Thoracic aorta (tissue), 2 donors: ENCODE measurements at regions not wholly inside any gene's neighbourhood (a gene's known extent, or its start where the extent isn't known, plus 50 kb on each side); places are given as distances from the start of the nearest gene placed in this dataset.

Source experiments
- ATAC-seq: fragments of 150-250 bp; one replicate; pipeline ENCODE4 v1.8.0; 2017; ENCODE audit warnings: low read depth; ENCODE audit not compliant: insufficient number of reproducible peaks, low FRiP score
- DNase-seq: peaks from one replicate; pipeline ENCODE4 v3.0.0-alpha.2; 2020; ENCODE audit warnings: low spot score
- H3K27ac ChIP-seq, 2 donors: fragments of 200-600 bp; sonication (generic); 1 replicate in 1 of 2; 2 replicates in 1 of 2; pipeline ENCODE4 v1.5.1; 2016; ENCODE audit warnings: mild to moderate bottlenecking in 2 of 2, moderate library complexity in 2 of 2
- H3K27me3 ChIP-seq: fragments of 200-600 bp; sonication (generic); replicated peaks from 2 replicates; pipeline ENCODE4 v1.6.0; 2016; ENCODE audit warnings: mild to moderate bottlenecking; ENCODE audit not compliant: insufficient read depth
- H3K36me3 ChIP-seq: fragments of 200-600 bp; sonication (generic); one replicate; pipeline ENCODE4 v1.5.1; 2016
- H3K4me1 ChIP-seq, 2 donors: fragments of 200-600 bp; sonication (generic); 1 replicate in 1 of 2; 2 replicates in 1 of 2; pipeline versions ENCODE4 v1.5.1 to v1.6.0; 2016; ENCODE audit warnings: low read depth in 2 of 2, mild to moderate bottlenecking in 1 of 2; ENCODE audit not compliant: control insufficient read depth in 1 of 2
- H3K4me3 ChIP-seq: fragments of 200-600 bp; sonication (generic); 2 replicates; pipeline ENCODE4 v1.5.1; 2016; ENCODE audit warnings: mild to moderate bottlenecking
- H3K9me3 ChIP-seq: fragments of 200-600 bp; sonication (generic); 2 replicates; pipeline ENCODE4 v1.5.1; 2016
- TF ChIP-seq, protein P1 (sequence below): fragments of 200-600 bp; sonication (generic); IDR thresholded peaks from one replicate; pipeline ENCODE4 v1.5.1; 2019; ENCODE audit warnings: antibody characterized with exemption

DNA sequence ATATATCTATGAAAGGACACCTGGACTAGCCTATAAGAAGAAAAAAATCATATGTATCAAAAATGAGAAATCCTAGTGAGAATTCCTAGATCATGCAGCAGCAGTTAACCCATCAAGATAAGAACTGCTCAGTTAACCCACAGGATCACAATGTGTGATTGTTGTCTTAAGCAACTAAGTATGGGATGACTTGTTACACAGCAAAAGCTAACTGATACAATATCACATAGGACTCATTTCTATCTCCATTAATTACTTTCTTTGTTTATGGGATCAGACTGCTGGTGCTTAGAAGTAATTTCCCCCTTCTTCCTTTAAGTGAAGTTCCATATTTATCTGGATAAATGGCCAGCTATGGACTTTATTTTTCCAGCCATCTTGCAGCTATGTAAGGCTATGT is 280.8 kb upstream of the MARCKS start:
- no peak for DNase-seq
- no peak overlapping the region for H3K4me3 ChIP-seq
- no peaks in the 10 kb centered on the region for H3K9me3 ChIP-seq
- TF ChIP-seq, protein P1, sequence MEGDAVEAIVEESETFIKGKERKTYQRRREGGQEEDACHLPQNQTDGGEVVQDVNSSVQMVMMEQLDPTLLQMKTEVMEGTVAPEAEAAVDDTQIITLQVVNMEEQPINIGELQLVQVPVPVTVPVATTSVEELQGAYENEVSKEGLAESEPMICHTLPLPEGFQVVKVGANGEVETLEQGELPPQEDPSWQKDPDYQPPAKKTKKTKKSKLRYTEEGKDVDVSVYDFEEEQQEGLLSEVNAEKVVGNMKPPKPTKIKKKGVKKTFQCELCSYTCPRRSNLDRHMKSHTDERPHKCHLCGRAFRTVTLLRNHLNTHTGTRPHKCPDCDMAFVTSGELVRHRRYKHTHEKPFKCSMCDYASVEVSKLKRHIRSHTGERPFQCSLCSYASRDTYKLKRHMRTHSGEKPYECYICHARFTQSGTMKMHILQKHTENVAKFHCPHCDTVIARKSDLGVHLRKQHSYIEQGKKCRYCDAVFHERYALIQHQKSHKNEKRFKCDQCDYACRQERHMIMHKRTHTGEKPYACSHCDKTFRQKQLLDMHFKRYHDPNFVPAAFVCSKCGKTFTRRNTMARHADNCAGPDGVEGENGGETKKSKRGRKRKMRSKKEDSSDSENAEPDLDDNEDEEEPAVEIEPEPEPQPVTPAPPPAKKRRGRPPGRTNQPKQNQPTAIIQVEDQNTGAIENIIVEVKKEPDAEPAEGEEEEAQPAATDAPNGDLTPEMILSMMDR, result no peak
- no peaks in the 10 kb centered on the region for H3K36me3 ChIP-seq
- H3K27me3 ChIP-seq, result no peaks in the 10 kb centered on the region
- no peak for ATAC-seq
- H3K27ac ChIP-seq, result no peak overlapping the region
- no peaks in the 10 kb centered on the region for H3K4me1 ChIP-seq

DNA sequence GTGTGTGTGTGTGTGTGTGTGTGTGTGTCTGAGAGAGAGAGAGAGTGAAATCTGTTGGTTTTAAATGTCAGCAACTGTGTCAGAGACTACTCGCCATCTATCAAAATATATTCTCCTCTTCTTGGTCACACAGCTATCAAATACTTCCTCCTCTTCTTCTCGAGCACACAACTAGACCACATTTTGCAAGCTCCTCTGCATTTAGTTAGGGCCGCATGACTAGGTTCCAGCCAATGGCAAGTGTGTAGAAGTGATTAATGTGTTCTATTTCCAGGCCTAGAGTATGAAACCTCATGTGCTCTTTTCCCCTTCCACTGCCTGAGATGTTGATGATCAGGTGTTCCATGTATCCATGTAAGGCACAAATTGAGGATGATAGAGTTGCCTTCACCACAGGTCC is 278.5 kb upstream of the MARCKS start:
- ATAC-seq, result no peak
- TF ChIP-seq, protein P1, result no peak
- Histone ChIP-seq H3K4me1 (no peaks in the 10 kb centered on the region), H3K27ac (no peak overlapping the region), H3K36me3 (no peaks in the 10 kb centered on the region), H3K27me3 (no peaks in the 10 kb centered on the region), H3K9me3 (no peaks in the 10 kb centered on the region), H3K4me3 (no peak overlapping the region)
- no peak for DNase-seq

DNA sequence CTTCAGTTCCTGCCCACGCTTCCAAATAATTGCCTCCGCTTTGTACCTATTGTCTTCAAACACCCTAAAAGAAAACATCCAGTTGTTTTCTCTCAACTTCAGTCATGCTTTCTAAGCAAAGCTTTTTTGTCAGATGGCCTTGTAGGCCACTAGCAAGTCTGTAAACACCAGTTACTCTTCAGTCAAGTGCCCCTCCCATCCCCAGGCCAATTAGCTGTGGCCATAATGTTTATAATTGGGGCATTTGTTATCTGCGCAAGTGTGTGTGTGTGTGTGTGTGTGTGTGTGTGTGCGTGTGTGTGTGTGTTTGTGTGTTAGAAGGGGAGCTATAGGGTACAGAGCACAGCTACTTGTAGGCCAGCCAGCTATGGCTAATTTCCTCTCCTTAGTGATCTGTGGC is 272.4 kb upstream of the MARCKS start:
- Histone ChIP-seq H3K36me3 (no peaks in the 10 kb centered on the region), H3K27me3 (no peaks in the 10 kb centered on the region), H3K9me3 (no peaks in the 10 kb centered on the region), H3K4me3 (no peak overlapping the region), H3K4me1 (no peaks in the 10 kb centered on the region), H3K27ac (no peak overlapping the region)
- DNase-seq (no peak), ATAC-seq (no peak)
- TF ChIP-seq, protein P1, result no peak

DNA sequence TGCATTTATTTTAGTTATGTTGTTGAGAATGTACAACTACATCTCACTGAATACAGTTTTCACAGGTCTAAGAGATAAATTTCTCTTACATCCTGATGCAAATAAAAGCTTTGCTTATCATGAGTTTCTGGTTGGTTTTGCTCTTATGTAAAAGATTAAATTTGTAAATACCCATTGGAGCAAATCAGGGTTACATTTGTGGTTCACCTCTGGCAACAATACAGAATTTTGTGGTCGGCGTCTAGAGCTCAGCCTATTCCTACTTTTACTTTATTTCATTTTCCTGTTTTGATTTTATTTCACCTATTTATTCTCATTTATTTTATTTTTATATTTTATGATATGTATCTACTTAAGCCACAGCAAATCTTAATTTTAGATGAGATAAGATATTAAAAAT is 271.9 kb upstream of the MARCKS start:
- Histone ChIP-seq H3K27ac (no peak overlapping the region), H3K9me3 (no peaks in the 10 kb centered on the region), H3K4me3 (no peak overlapping the region), H3K27me3 (no peaks in the 10 kb centered on the region), H3K36me3 (no peaks in the 10 kb centered on the region), H3K4me1 (no peaks in the 10 kb centered on the region)
- ATAC-seq (no peak), DNase-seq (no peak)
- TF ChIP-seq, protein P1, result no peak

DNA sequence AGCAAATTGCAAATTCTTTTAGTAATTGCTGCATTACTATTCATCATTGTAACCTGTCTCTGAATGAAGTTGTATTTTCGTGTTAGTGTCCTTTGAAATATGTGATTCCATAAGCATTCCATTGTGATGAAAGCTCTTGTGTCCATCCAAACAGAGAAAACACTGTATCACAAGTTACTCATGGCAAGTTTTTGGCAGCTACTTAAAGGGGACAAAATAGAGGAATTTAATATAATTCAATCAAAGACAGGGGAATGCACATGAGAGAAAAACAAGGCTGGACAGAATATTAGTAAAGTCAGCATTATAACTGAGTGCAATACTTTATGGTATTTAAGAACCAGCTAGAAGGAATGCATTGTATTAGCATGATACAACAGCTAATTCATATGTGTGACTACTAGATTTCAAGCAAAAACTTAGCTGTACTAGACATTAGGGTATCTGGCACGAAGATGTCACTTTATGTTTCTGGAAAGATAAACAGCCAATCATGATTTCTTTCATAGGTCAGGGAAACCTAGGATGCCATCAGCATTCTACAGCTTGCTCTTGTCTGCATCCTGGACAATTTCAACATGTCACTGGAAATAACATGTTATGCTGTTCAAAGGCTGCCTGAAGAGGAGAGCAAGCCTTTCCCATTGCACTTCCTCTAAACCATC is 270.6 kb upstream of the MARCKS start:
- H3K4me1 ChIP-seq, result no peaks in the 10 kb centered on the region
- H3K4me3 ChIP-seq, result no peak overlapping the region
- H3K27ac ChIP-seq, result no peak overlapping the region
- H3K27me3 ChIP-seq, result no peaks in the 10 kb centered on the region
- no peaks in the 10 kb centered on the region for H3K36me3 ChIP-seq
- ATAC-seq (no peak), DNase-seq (no peak)
- TF ChIP-seq, protein P1, result no peak
- no peaks in the 10 kb centered on the region for H3K9me3 ChIP-seq
